NCI-H524 (cell line): ENCODE measurements at regions not wholly inside any gene's neighbourhood (a gene's known extent, or its start where the extent isn't known, plus 50 kb on each side); places are given as distances from the start of the nearest gene placed in this dataset.

Source experiments
- DNase-seq, 2 experiments: peaks; one replicate each; lab custom pipeline; 2025; lab: John Stamatoyannopoulos, UW

GRCh38 chr3:87420171-87420570 is 143.8 kb upstream of the POU1F1 start:
- no peak for DNase-seq

- DNase-seq, result no peak
These were observed 137.9 kb upstream of the POU1F1 start for GRCh38 chr3:87414271-87414670.

- DNase-seq, result no peak
These were observed 137.4 kb upstream of the POU1F1 start for GRCh38 chr3:87413814-87414213.

GRCh38 chr3:87410110-87410509 is 133.7 kb upstream of the POU1F1 start:
- no peak for DNase-seq

GRCh38 chr3:87398168-87398801 is 121.9 kb upstream of the POU1F1 start:
- no peak for DNase-seq

- no peak for DNase-seq
These were observed 120.8 kb upstream of the POU1F1 start for GRCh38 chr3:87397211-87397610.

- no peak for DNase-seq
These were observed 114.4 kb upstream of the POU1F1 start for GRCh38 chr3:87390821-87391220.

GRCh38 chr3:87390353-87390752 is 114.0 kb upstream of the POU1F1 start:
- no peak for DNase-seq

- no peak for DNase-seq
These were observed 98.9 kb upstream of the POU1F1 start for GRCh38 chr3:87375231-87375682.

GRCh38 chr3:87370007-87370406 is 93.6 kb upstream of the POU1F1 start:
- peak in 1 of 2 experiments; percentile 6 for DNase-seq

- DNase-seq, result no peak
These were observed 91.4 kb upstream of the POU1F1 start for GRCh38 chr3:87367736-87368135.

GRCh38 chr3:87363721-87364120 is 87.3 kb upstream of the POU1F1 start:
- no peak for DNase-seq

- no peak for DNase-seq
These were observed 85.6 kb upstream of the POU1F1 start for GRCh38 chr3:87361956-87362355.

- peak; percentile 68 to 90 for DNase-seq
These were observed 84.9 kb upstream of the POU1F1 start for GRCh38 chr3:87361271-87361670.

GRCh38 chr3:87359826-87360225 is 83.4 kb upstream of the POU1F1 start:
- peak in 1 of 2 experiments; percentile 36 for DNase-seq

- DNase-seq, result no peak
These were observed 82.6 kb upstream of the POU1F1 start for GRCh38 chr3:87359025-87359424.

- DNase-seq, result no peak
These were observed 81.7 kb upstream of the POU1F1 start for GRCh38 chr3:87358066-87358465.

- DNase-seq, result no peak
These were observed 78.0 kb upstream of the POU1F1 start for GRCh38 chr3:87354398-87354797.

- DNase-seq, result no peak
These were observed 75.6 kb upstream of the POU1F1 start for GRCh38 chr3:87351937-87352336.

- DNase-seq, result peak; percentile 0 to 48
These were observed 74.2 kb upstream of the POU1F1 start for GRCh38 chr3:87350367-87351199.

GRCh38 chr3:87349833-87350232 is 73.4 kb upstream of the POU1F1 start:
- no peak for DNase-seq

- DNase-seq, result peak in 1 of 2 experiments; percentile 33
These were observed 60.4 kb upstream of the POU1F1 start for GRCh38 chr3:87336761-87337160.

- no peak for DNase-seq
These were observed 59.5 kb upstream of the POU1F1 start for GRCh38 chr3:87335931-87336330.
